ENCODE measurements at regions not wholly inside any gene's neighbourhood (a gene's known extent, or its start where the extent isn't known, plus 50 kb on each side); places are given as distances from the start of the nearest gene placed in this dataset.

- H3K4me3 ChIP-seq (ENCODE audit: low read depth, low read length): no peak overlapping the region
- TF ChIP-seq CTCF (IDR thresholded peaks at IDR 0.05; ENCODE audit: low read depth, low read length): no peak
- DNase-seq (ENCODE audit: low read depth, low spot score): no peak
- in situ Hi-C loops (cut with HindIII; ENCODE audit: low sequenced_read_pairs): no loop called here
These were observed 405.7 kb upstream of the IRX4 start for GRCh38 chr5:2288466-2288865.

GRCh38 chr5:2286250-2286649 lies 403.5 kb upstream of the IRX4 start:
- no peak overlapping the region for H3K4me3 ChIP-seq (ENCODE audit: low read depth, low read length)
- no peak for TF ChIP-seq CTCF (IDR thresholded peaks at IDR 0.05; ENCODE audit: low read depth, low read length)
- DNase-seq (ENCODE audit: low read depth, low spot score): no peak
- in situ Hi-C loops (cut with HindIII; ENCODE audit: low sequenced_read_pairs): no loop called here

- DNase-seq (ENCODE audit: low read depth, low spot score): no peak
- in situ Hi-C loops (cut with HindIII; ENCODE audit: low sequenced_read_pairs): no loop called here
- TF ChIP-seq CTCF (IDR thresholded peaks at IDR 0.05; ENCODE audit: low read depth, low read length): no peak
- no peak overlapping the region for H3K4me3 ChIP-seq (ENCODE audit: low read depth, low read length)
These were observed 402.0 kb upstream of the IRX4 start for GRCh38 chr5:2284678-2285077.

GRCh38 chr5:2283481-2284045 lies 400.8 kb upstream of the IRX4 start:
- in situ Hi-C loops (cut with HindIII; ENCODE audit: low sequenced_read_pairs): no loop called here
- DNase-seq (ENCODE audit: low read depth, low spot score): no peak

DNA sequence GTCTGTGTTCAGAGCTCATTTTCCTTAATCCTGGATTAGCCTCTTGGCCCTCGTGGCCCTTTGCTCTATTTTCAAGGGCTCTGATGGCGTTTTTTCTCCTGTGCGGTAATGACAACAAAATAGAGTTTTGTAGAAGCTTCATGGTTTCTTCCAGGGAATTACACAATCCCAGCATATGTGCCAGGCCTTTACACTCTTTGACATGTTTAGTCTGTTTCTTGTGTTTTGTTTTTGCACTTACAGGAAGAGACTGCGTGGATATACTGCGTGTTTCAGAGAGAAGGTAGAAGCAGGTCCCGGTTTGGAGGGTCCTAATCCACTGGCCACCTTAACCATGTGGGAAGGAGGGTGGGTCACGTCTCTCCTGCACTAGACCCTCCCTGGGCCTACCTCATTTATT lies 400.2 kb upstream of the IRX4 start:
- no peak for TF ChIP-seq CTCF (IDR thresholded peaks at IDR 0.05; ENCODE audit: low read depth, low read length)
- no peak for DNase-seq (ENCODE audit: low read depth, low spot score)
- no peak overlapping the region for H3K4me3 ChIP-seq (ENCODE audit: low read depth, low read length)
- in situ Hi-C loops (cut with HindIII; ENCODE audit: low sequenced_read_pairs): no loop called here

More at GRCh38 chr5:2283481-2284045, 400.8 kb upstream of the IRX4 start:
- H3K4me3 ChIP-seq (ENCODE audit: low read depth, low read length): no peak overlapping the region
- no peak for TF ChIP-seq CTCF (IDR thresholded peaks at IDR 0.05; ENCODE audit: low read depth, low read length)

DNA sequence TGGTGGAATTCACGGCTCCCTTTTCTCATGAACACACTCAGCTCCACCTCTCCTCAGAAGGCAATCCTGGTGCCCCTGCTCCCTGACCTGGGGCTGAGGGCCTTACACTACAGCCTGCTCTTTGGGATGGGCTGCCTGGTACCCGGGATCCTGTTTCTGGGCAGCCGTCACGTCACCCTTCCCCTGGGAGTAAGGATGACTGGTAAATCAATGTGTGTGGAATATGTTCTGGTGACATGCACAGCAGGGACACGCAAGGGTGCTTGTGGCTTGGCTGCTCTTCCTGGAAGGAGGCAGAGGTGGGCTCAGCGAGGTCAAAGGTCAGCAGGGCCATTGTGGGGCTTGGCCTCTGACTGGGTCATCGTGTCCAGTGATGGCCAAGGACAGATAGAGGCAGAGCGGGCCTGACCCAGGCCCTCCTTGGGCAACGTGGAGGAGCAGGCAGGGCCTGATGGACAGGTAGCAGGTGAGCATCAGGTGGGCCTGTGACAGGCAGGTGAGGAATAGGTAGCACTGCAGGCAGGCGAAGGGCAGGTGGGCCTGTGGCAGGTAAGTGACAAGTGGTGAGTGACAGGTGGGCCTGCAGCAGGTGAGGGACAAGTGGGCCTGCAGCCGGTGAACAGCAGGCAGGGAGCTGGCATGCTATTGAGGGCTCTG lies 399.4 kb upstream of the IRX4 start:
- H3K4me3 ChIP-seq (ENCODE audit: low read depth, low read length): no peak overlapping the region
- DNase-seq (ENCODE audit: low read depth, low spot score): no peak
- no peak for TF ChIP-seq CTCF (IDR thresholded peaks at IDR 0.05; ENCODE audit: low read depth, low read length)
- in situ Hi-C loops (cut with HindIII; ENCODE audit: low sequenced_read_pairs): no loop called here

Data from astrocyte of the spinal cord (primary cell).